GM12864 (cell line): ENCODE measurements at regions not wholly inside any gene's neighbourhood (a gene's known extent, or its start where the extent isn't known, plus 50 kb on each side); places are given as distances from the start of the nearest gene placed in this dataset.

Experiments
- DNase-seq: peaks from one replicate; pipeline ENCODE4 v3.0.0-alpha.2; 2011; ENCODE audit warnings: low read depth
- H3K4me3 ChIP-seq: 2 replicates; pipeline ENCODE4 v1.5.1; 2011; ENCODE audit warnings: mild to moderate bottlenecking, low read depth, low read length, control low read depth
- CTCF ChIP-seq: IDR thresholded peaks from 2 replicates; pipeline ENCODE4 v1.5.1; 2011; ENCODE audit warnings: low read depth, mild to moderate bottlenecking, moderate library complexity, low read length, control low read depth, inconsistent platforms; ENCODE audit errors: missing control alignments

- no peak overlapping the region for H3K4me3 ChIP-seq
- no peak for DNase-seq
- TF ChIP-seq CTCF, result no peak
Observed at GRCh38 chr4:178778496-178778895, 1336.3 kb upstream of the AGA start.

DNA sequence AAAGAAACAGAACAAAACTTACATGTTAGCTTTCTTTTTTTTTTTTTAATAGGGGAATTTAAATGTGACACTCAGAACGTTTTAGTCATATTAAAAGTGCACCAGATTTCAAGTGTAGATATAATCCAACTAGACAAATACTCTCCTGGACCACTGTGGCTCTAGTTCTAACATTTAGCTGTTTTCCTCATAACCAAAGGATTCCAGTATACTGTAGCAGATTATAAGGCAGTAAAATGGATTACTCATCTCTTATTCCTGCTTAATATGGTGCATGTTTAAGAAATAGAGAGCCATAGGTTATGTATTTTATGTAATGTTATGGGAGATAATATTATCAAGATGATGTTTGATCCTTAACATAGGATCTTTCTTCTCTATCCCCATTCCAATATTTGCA is 1339.5 kb upstream of the AGA start:
- no peak overlapping the region for H3K4me3 ChIP-seq
- DNase-seq, result no peak
- TF ChIP-seq CTCF, result no peak

DNA sequence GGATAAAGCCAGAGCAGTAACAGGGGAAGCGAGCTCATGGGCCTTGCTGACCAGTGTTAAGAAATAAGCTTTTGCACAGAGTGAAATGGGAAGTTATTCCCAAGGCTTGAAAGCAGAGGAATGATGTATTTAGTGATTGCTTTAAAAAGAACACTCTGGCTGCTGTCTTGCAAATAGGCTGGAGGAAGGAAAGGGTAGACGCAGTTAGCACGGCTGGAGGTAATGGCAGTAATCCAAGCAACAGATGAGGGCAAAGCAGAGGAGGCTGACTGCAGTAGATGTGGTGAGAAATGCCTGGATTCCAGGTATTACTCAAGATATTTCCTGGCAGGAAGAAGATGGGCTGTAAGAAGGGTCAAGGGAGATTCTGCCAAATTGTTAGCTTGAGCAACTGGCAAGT is 1342.3 kb upstream of the AGA start:
- TF ChIP-seq CTCF, result no peak
- no peak overlapping the region for H3K4me3 ChIP-seq
- no peak for DNase-seq

- no peak overlapping the region for H3K4me3 ChIP-seq
- no peak for DNase-seq
- no peak for TF ChIP-seq CTCF
Observed at GRCh38 chr4:178789279-178789678, 1347.0 kb upstream of the AGA start.

GRCh38 chr4:178799204-178799603 is 1357.0 kb upstream of the AGA start:
- DNase-seq, result no peak
- H3K4me3 ChIP-seq, result no peak overlapping the region
- TF ChIP-seq CTCF, result no peak

- DNase-seq, result no peak
- no peak overlapping the region for H3K4me3 ChIP-seq
- TF ChIP-seq CTCF, result no peak
Observed at GRCh38 chr4:178808106-178808505, 1365.9 kb upstream of the AGA start.

GRCh38 chr4:178809921-178810320 is 1367.7 kb upstream of the AGA start:
- no peak for TF ChIP-seq CTCF
- H3K4me3 ChIP-seq, result no peak overlapping the region
- no peak for DNase-seq
